ENCODE measurements at regions not wholly inside any gene's neighbourhood (a gene's known extent, or its start where the extent isn't known, plus 50 kb on each side); places are given as distances from the start of the nearest gene placed in this dataset.

- TF ChIP-seq ZFX (IDR thresholded peaks at IDR 0.05) (no peak), CTCF (conservative IDR thresholded peaks at IDR 0.05) (no peak)
Observed at GRCh38 chr5:107808671-107809137, 138.0 kb upstream of the EFNA5 start.

GRCh38 chr5:107807431-107807830 lies 136.7 kb upstream of the EFNA5 start:
- TF ChIP-seq CTCF (conservative IDR thresholded peaks at IDR 0.05) = no peak
- TF ChIP-seq ZFX (IDR thresholded peaks at IDR 0.05) = no peak
- no peak overlapping the region for H3K27ac ChIP-seq

More at GRCh38 chr5:107808671-107809137, 138.0 kb upstream of the EFNA5 start:
- H3K27ac ChIP-seq = no peak overlapping the region

- no peak for TF ChIP-seq CTCF (conservative IDR thresholded peaks at IDR 0.05)
- no peak overlapping the region for H3K27ac ChIP-seq
Observed at GRCh38 chr5:107806705-107807104, 136.0 kb upstream of the EFNA5 start.

GRCh38 chr5:107806271-107806670 lies 135.5 kb upstream of the EFNA5 start:
- TF ChIP-seq CTCF (conservative IDR thresholded peaks at IDR 0.05) = no peak
- no peak for TF ChIP-seq ZFX (IDR thresholded peaks at IDR 0.05)
- H3K27ac ChIP-seq = no peak overlapping the region

GRCh38 chr5:107805824-107806223 lies 135.1 kb upstream of the EFNA5 start:
- no peak overlapping the region for H3K27ac ChIP-seq
- no peak for TF ChIP-seq CTCF (conservative IDR thresholded peaks at IDR 0.05)
- TF ChIP-seq ZFX (IDR thresholded peaks at IDR 0.05) = no peak

- TF ChIP-seq ZFX (IDR thresholded peaks at IDR 0.05) = no peak
- no peak for TF ChIP-seq CTCF (conservative IDR thresholded peaks at IDR 0.05)
- H3K27ac ChIP-seq = no peak overlapping the region
Observed at GRCh38 chr5:107805166-107805565, 134.4 kb upstream of the EFNA5 start.

- no peak for TF ChIP-seq CTCF (conservative IDR thresholded peaks at IDR 0.05)
- TF ChIP-seq ZFX (IDR thresholded peaks at IDR 0.05) = no peak
- no peak overlapping the region for H3K27ac ChIP-seq
Observed at GRCh38 chr5:107803728-107804127, 133.0 kb upstream of the EFNA5 start.
